ENCODE measurements at regions not wholly inside any gene's neighbourhood (a gene's known extent, or its start where the extent isn't known, plus 50 kb on each side); places are given as distances from the start of the nearest gene placed in this dataset.
"Not testable (repeated sequence)": the region's sequence is repeated elsewhere in the genome, so short reads cannot be mapped to it uniquely, and the experiment has no call there.

- no peak for DNase-seq
These were observed 69.7 kb downstream of the RPS6KA4 start for GRCh38 chr11:64428693-64429092.

GRCh38 chr11:64429970-64430369, 71.0 kb downstream of the RPS6KA4 start:
- DNase-seq, result no peak

- no peak for DNase-seq
These were observed 71.7 kb downstream of the RPS6KA4 start for GRCh38 chr11:64430645-64431044.

- no peak for DNase-seq
These were observed 77.0 kb downstream of the RPS6KA4 start for GRCh38 chr11:64436000-64436399.

GRCh38 chr11:64437426-64437825, 78.5 kb downstream of the RPS6KA4 start:
- no peak for DNase-seq

- no peak for DNase-seq
These were observed 80.2 kb downstream of the RPS6KA4 start for GRCh38 chr11:64438986-64439771.

- DNase-seq, result not testable (repeated sequence)
These were observed 81.0 kb downstream of the RPS6KA4 start for GRCh38 chr11:64439772-64440491.

GRCh38 chr11:64441127-64441526, 82.2 kb downstream of the RPS6KA4 start:
- DNase-seq, result no peak

GRCh38 chr11:64443001-64443400, 84.0 kb downstream of the RPS6KA4 start:
- no peak for DNase-seq

GRCh38 chr11:64444838-64445441, 86.0 kb downstream of the RPS6KA4 start:
- DNase-seq, result no peak

- DNase-seq, result no peak
These were observed 86.7 kb downstream of the RPS6KA4 start for GRCh38 chr11:64445651-64446050.

GRCh38 chr11:64447831-64448598, 89.1 kb downstream of the RPS6KA4 start:
- DNase-seq, result no peak

- DNase-seq, result peak; percentile 48
These were observed 89.8 kb downstream of the RPS6KA4 start for GRCh38 chr11:64448599-64449380.

GRCh38 chr11:64449381-64450167, 90.6 kb downstream of the RPS6KA4 start:
- DNase-seq, result peak; percentile 52

GRCh38 chr11:64450168-64450560, 91.2 kb downstream of the RPS6KA4 start:
- no peak for DNase-seq

- no peak for DNase-seq
These were observed 92.9 kb downstream of the RPS6KA4 start for GRCh38 chr11:64451856-64452255.

- no peak for DNase-seq
These were observed 94.5 kb downstream of the RPS6KA4 start for GRCh38 chr11:64453466-64453865.

- DNase-seq, result no peak
These were observed 96.7 kb downstream of the RPS6KA4 start for GRCh38 chr11:64455456-64456261.

- no peak for DNase-seq
These were observed 97.8 kb downstream of the RPS6KA4 start for GRCh38 chr11:64456509-64457320.

All from activated CD4-positive, alpha-beta T cell treated with anti-CD3 and anti-CD28 coated beads for 1 hour (primary cell).